H1 (cell line): ENCODE measurements at regions not wholly inside any gene's neighbourhood (a gene's known extent, or its start where the extent isn't known, plus 50 kb on each side); places are given as distances from the start of the nearest gene placed in this dataset.

Experiments
- CTCF ChIA-PET: fragments of 300-600 bp; sonication (Branson Sonifier 250); formaldehyde crosslinking; loops from one replicate; lab custom pipeline; 2021; ENCODE audit not compliant: partially characterized antibody; lab: Charles Lee
- POLR2A ChIA-PET: fragments of 300-600 bp; sonication (Branson Sonifier 250); formaldehyde crosslinking; loops from one replicate; lab custom pipeline; 2021; ENCODE audit warnings: inconsistent platforms; ENCODE audit not compliant: partially characterized antibody; lab: Charles Lee
- DNase-seq, 2 experiments: peaks; one replicate each; pipeline versions ENCODE4 v3.0.0 to v3.0.0-alpha.2; 2010 to 2022; ENCODE audit warnings: low spot score in 2 of 2, low read depth in 1 of 2, mixed read lengths in 1 of 2
- FAIRE-seq: peaks from 2 replicates; lab custom pipeline; 2011; peaks lifted over from hg19 to GRCh38; lab: Jason Lieb, UNC
- H2AFZ ChIP-seq: 2 replicates; pipeline ENCODE4 v1.8.1; 2012; ENCODE audit warnings: low read length, inconsistent platforms
- H2AK5ac ChIP-seq: 2 replicates; pipeline ENCODE4 v1.6.1; 2013; ENCODE audit warnings: low read depth, low read length
- H2BK120ac ChIP-seq: replicated peaks from 2 replicates; pipeline ENCODE3; 2013; ENCODE audit warnings: low read depth, low read length, inconsistent platforms
- H2BK12ac ChIP-seq: 2 replicates; pipeline ENCODE4 v1.6.1; 2013; ENCODE audit warnings: low read depth, low read length
- H2BK15ac ChIP-seq: 2 replicates; pipeline ENCODE4 v1.6.1; 2013; ENCODE audit warnings: low read length
- H2BK20ac ChIP-seq: 2 replicates; pipeline ENCODE4 v1.6.1; 2013; ENCODE audit warnings: low read length
- H2BK5ac ChIP-seq: 2 replicates; pipeline ENCODE4 v1.6.1; 2013; ENCODE audit warnings: low read depth, low read length
- H3K14ac ChIP-seq: 2 replicates; pipeline ENCODE4 v1.6.1; 2013; ENCODE audit warnings: inconsistent platforms; ENCODE audit not compliant: insufficient read length
- H3K18ac ChIP-seq: 2 replicates; pipeline ENCODE4 v1.6.1; 2013; ENCODE audit warnings: low read length; ENCODE audit errors: extremely low read depth
- H3K23ac ChIP-seq: 2 replicates; pipeline ENCODE4 v1.6.1; 2013; ENCODE audit warnings: inconsistent platforms; ENCODE audit not compliant: insufficient read length
- H3K23me2 ChIP-seq: 2 replicates; pipeline ENCODE4 v1.6.1; 2013; ENCODE audit warnings: low read depth, low read length
- H3K27ac ChIP-seq: 2 replicates; pipeline ENCODE4 v1.6.1; 2011; ENCODE audit warnings: low read depth, low read length, inconsistent platforms
- H3K27me3 ChIP-seq, 4 experiments: replicated peaks in 1 of 4; 1 replicate in 1 of 4; 2 replicates in 3 of 4; pipeline versions ENCODE4 v1.6.1 to v1.8.1; 2011 to 2013; ENCODE audit warnings: low read length in 3 of 4, mild to moderate bottlenecking in 3 of 4, inconsistent platforms in 2 of 4, mixed read lengths in 2 of 4, moderate library complexity in 1 of 4; ENCODE audit not compliant: control insufficient read depth in 3 of 4, insufficient read depth in 3 of 4; ENCODE audit errors: extremely low read depth in 1 of 4
- H3K36me3 ChIP-seq, 4 experiments: 2 replicates each; pipeline versions ENCODE4 v1.6.1 to v1.8.1; 2011 to 2013; ENCODE audit warnings: mild to moderate bottlenecking in 4 of 4, low read length in 3 of 4, moderate library complexity in 2 of 4, control low read depth in 1 of 4, inconsistent platforms in 1 of 4; ENCODE audit not compliant: insufficient read depth in 4 of 4, control insufficient read depth in 2 of 4
- H3K4ac ChIP-seq: replicated peaks from 2 replicates; pipeline ENCODE3; 2013; ENCODE audit warnings: low read length, low read depth, mixed read lengths, inconsistent platforms; ENCODE audit not compliant: insufficient read length
- H3K4me1 ChIP-seq, 4 experiments: replicated peaks in 1 of 4; 1 replicate in 1 of 4; 2 replicates in 3 of 4; pipeline versions ENCODE4 v1.6.1 to v1.8.1; 2011 to 2013; ENCODE audit warnings: low read length in 3 of 4, inconsistent platforms in 2 of 4, mixed read lengths in 1 of 4; ENCODE audit not compliant: insufficient read depth in 4 of 4, control insufficient read depth in 3 of 4
- H3K4me2 ChIP-seq, 2 experiments: 2 replicates each; pipeline versions ENCODE4 v1.6.1 to v1.8.1; 2011 to 2013; ENCODE audit warnings: low read depth in 2 of 2, low read length in 2 of 2, control low read depth in 1 of 2, inconsistent platforms in 1 of 2, mild to moderate bottlenecking in 1 of 2; ENCODE audit not compliant: insufficient read depth in 1 of 2
- H3K4me3 ChIP-seq, 4 experiments: fragments of 200-600, 300-600 bp in 1 of 4; sonication (generic), shearing (Covaris generic), sonication (Bioruptor Twin) in 1 of 4; 2 replicates each; pipeline versions ENCODE4 v1.5.1 to v1.8.1; 2011 to 2016; ENCODE audit warnings: low read length in 4 of 4, low read depth in 3 of 4, control low read depth in 2 of 4, inconsistent platforms in 2 of 4, mild to moderate bottlenecking in 2 of 4, mixed read lengths in 1 of 4, moderate library complexity in 1 of 4; ENCODE audit not compliant: insufficient read depth in 2 of 4; ENCODE audit errors: extremely low read depth in 1 of 4
- H3K56ac ChIP-seq: replicated peaks from 2 replicates; pipeline ENCODE3; 2013; ENCODE audit warnings: low read depth, mild to moderate bottlenecking, mixed read lengths, low read length, inconsistent platforms; ENCODE audit not compliant: insufficient read length
- H3K79me1 ChIP-seq: 2 replicates; pipeline ENCODE4 v1.6.1; 2013; ENCODE audit warnings: low read depth, low read length, control low read depth
- H3K79me2 ChIP-seq, 2 experiments: 2 replicates each; pipeline versions ENCODE4 v1.6.1 to v1.8.1; 2012 to 2013; ENCODE audit warnings: low read length in 2 of 2, mild to moderate bottlenecking in 2 of 2, inconsistent platforms in 1 of 2; ENCODE audit not compliant: insufficient read depth in 2 of 2, control insufficient read depth in 1 of 2
- H3K9ac ChIP-seq, 4 experiments: replicated peaks in 1 of 4; 1 replicate in 1 of 4; 2 replicates in 3 of 4; pipeline versions ENCODE4 v1.6.1 to v1.8.1; 2011 to 2013; ENCODE audit warnings: low read depth in 3 of 4, low read length in 3 of 4, control low read depth in 2 of 4, mild to moderate bottlenecking in 2 of 4, moderate library complexity in 2 of 4, inconsistent platforms in 1 of 4; ENCODE audit errors: extremely low read depth in 1 of 4
- H3K9me3 ChIP-seq, 2 experiments: 2 replicates each; pipeline versions ENCODE4 v1.6.1 to v1.8.1; 2012 to 2013; ENCODE audit warnings: mild to moderate bottlenecking in 2 of 2, moderate library complexity in 2 of 2, control low read depth in 1 of 2, inconsistent platforms in 1 of 2, low read depth in 1 of 2, low read length in 1 of 2, mixed read lengths in 1 of 2; ENCODE audit not compliant: insufficient read depth in 2 of 2
- H4K20me1 ChIP-seq, 2 experiments: replicated peaks in 1 of 2; 2 replicates each; pipeline versions ENCODE3 to v1.8.1; 2011 to 2013; ENCODE audit warnings: inconsistent platforms in 2 of 2, low read length in 2 of 2, mild to moderate bottlenecking in 1 of 2; ENCODE audit not compliant: insufficient read depth in 2 of 2, control insufficient read depth in 1 of 2
- H4K5ac ChIP-seq: 2 replicates; pipeline ENCODE4 v1.6.1; 2013; ENCODE audit warnings: low read length, low read depth, mixed read lengths, inconsistent platforms; ENCODE audit not compliant: insufficient read length
- H4K8ac ChIP-seq: 2 replicates; pipeline ENCODE4 v1.8.0; 2013; ENCODE audit warnings: mild to moderate bottlenecking, moderate library complexity, low read length, inconsistent platforms; ENCODE audit not compliant: insufficient read depth; ENCODE audit errors: extremely low read depth
- H4K91ac ChIP-seq: replicated peaks from 2 replicates; pipeline ENCODE3; 2013; ENCODE audit warnings: low read length, mixed read lengths, inconsistent platforms; ENCODE audit not compliant: insufficient read length
- ATF2 ChIP-seq: IDR thresholded peaks from 2 replicates; pipeline ENCODE4 v1.6.1; 2012; ENCODE audit warnings: low read length, inconsistent platforms
- BRCA1 ChIP-seq: IDR thresholded peaks from 2 replicates; pipeline ENCODE4 v1.6.1; 2012; ENCODE audit warnings: low read depth, low read length, improper control_type of control experiment
- CBX5 ChIP-seq: fragments of 300-800, 300-1000 bp; sonication (generic); IDR thresholded peaks from 2 replicates; pipeline ENCODE4 v1.7.1; 2016; ENCODE audit warnings: antibody characterized with exemption, low read length, low read depth
- CHD2 ChIP-seq: IDR thresholded peaks from 2 replicates; pipeline ENCODE4 v1.6.1; 2012; ENCODE audit warnings: low read length, improper control_type of control experiment
- FOSL1 ChIP-seq: IDR thresholded peaks from 2 replicates; pipeline ENCODE4 v1.6.1; 2011; ENCODE audit warnings: mild to moderate bottlenecking, low read depth, low read length, moderate library complexity; ENCODE audit not compliant: insufficient read depth
- HDAC2 ChIP-seq, 2 experiments: fragments of 300-600 bp in 1 of 2; sonication (generic) in 1 of 2; IDR thresholded peaks; 2 replicates each; pipeline ENCODE4 v1.6.1; 2011 to 2012; ENCODE audit warnings: low read depth in 2 of 2, low read length in 2 of 2, mild to moderate bottlenecking in 2 of 2, moderate library complexity in 2 of 2, borderline replicate concordance in 1 of 2, inconsistent platforms in 1 of 2
- KDM5A ChIP-seq: fragments of 200-600 bp; IDR thresholded peaks from 2 replicates; pipeline ENCODE4 v1.7.1; 2012; ENCODE audit warnings: mild to moderate bottlenecking, low read length, inconsistent platforms, mixed read lengths
- MAX ChIP-seq: IDR thresholded peaks from 2 replicates; pipeline ENCODE4 v1.6.1; 2012; ENCODE audit warnings: inconsistent platforms
- PHF8 ChIP-seq: fragments of 200-600 bp; sonication (generic); conservative IDR thresholded peaks from 2 replicates; pipeline ENCODE4 v1.7.1; 2012; ENCODE audit warnings: low read depth, mild to moderate bottlenecking, inconsistent platforms, low read length, moderate library complexity
- POLR2A ChIP-seq, 2 experiments: IDR thresholded peaks; 1 replicate in 1 of 2; 2 replicates in 1 of 2; pipeline ENCODE4 v1.6.1; 2011; ENCODE audit warnings: low read depth in 2 of 2, low read length in 2 of 2, mild to moderate bottlenecking in 2 of 2; ENCODE audit errors: control extremely low read depth in 1 of 2
- POU5F1 ChIP-seq: IDR thresholded peaks from 2 replicates; pipeline ENCODE4 v1.6.1; 2011; ENCODE audit warnings: low read depth, mild to moderate bottlenecking, low read length, moderate library complexity
- RAD21 ChIP-seq, 2 experiments: IDR thresholded peaks in 1 of 2; conservative IDR thresholded peaks in 1 of 2; 2 replicates each; pipeline ENCODE4 v1.6.1; 2011; ENCODE audit warnings: low read depth in 2 of 2, low read length in 2 of 2, improper control_type of control experiment in 1 of 2, inconsistent platforms in 1 of 2, mild to moderate bottlenecking in 1 of 2, moderate library complexity in 1 of 2
- SIRT6 ChIP-seq: IDR thresholded peaks from one replicate; pipeline ENCODE4 v1.7.1; 2012; ENCODE audit warnings: low read length, inconsistent platforms
- SP4 ChIP-seq: IDR thresholded peaks from 2 replicates; pipeline ENCODE4 v1.6.1; 2012; ENCODE audit warnings: low read length, inconsistent platforms
- WGBS, 2 experiments: shearing (Covaris generic) in 1 of 2; methylation state at CpG; one replicate each; pipeline versions ENCODE4 v1.1.6 to v1.1.7; 2013 to 2015; ENCODE audit warnings: low lambda C conversion rate in 2 of 2, mixed read lengths in 2 of 2, inconsistent platforms in 1 of 2, low coverage in 1 of 2, missing lambda C conversion rate in 1 of 2; ENCODE audit not compliant: insufficient replicate concordance in 2 of 2, insufficient coverage in 1 of 2, insufficient read length in 1 of 2; ENCODE audit errors: extremely low coverage in 1 of 2, missing lambda C conversion rate in 1 of 2; 5-methylcytosine and 5-hydroxymethylcytosine counted together

- H2BK120ac ChIP-seq, result no peak overlapping the region
- ChIA-PET POLR2A (no interaction called here), CTCF (no interaction called here)
- H3K18ac ChIP-seq, result no peak overlapping the region
- no peaks in the 10 kb centered on the region for H3K36me3 ChIP-seq
- no peaks in the 10 kb centered on the region for H3K9me3 ChIP-seq
- H3K79me2 ChIP-seq, result no peaks in the 10 kb centered on the region
- FAIRE-seq (no peak), DNase-seq (no peak)
- H3K27me3 ChIP-seq, result no peaks in the 10 kb centered on the region
- H4K8ac ChIP-seq, result no peak overlapping the region
- no peak overlapping the region for H3K4ac ChIP-seq
- no peaks in the 10 kb centered on the region for H3K23me2 ChIP-seq
- no peak overlapping the region for H3K4me3 ChIP-seq
- H3K14ac ChIP-seq, result no peak overlapping the region
- no peaks in the 10 kb centered on the region for H4K20me1 ChIP-seq
- H2AFZ ChIP-seq, result no peak overlapping the region
- H2AK5ac ChIP-seq, result no peak overlapping the region
- no peak overlapping the region for H4K5ac ChIP-seq
- no peak overlapping the region for H3K23ac ChIP-seq
- H3K4me2 ChIP-seq, result no peak overlapping the region
- no peak overlapping the region for H4K91ac ChIP-seq
- H2BK20ac ChIP-seq, result no peak overlapping the region
- no peak overlapping the region for H2BK15ac ChIP-seq
- no peak overlapping the region for H3K9ac ChIP-seq
- H3K79me1 ChIP-seq, result no peaks in the 10 kb centered on the region
- H3K56ac ChIP-seq, result no peak overlapping the region
- H3K4me1 ChIP-seq, result no peaks in the 10 kb centered on the region
- 87% methylated on average over 4 of the region's 4 CpGs; no CpG with 5 or more reads in 1 of the 2 experiments for WGBS, 2 experiments
- H3K27ac ChIP-seq, result no peak overlapping the region
- H2BK5ac ChIP-seq, result no peak overlapping the region
- H2BK12ac ChIP-seq, result no peak overlapping the region
- TF ChIP-seq ATF2 (no peak), SP4 (no peak), CHD2 (no peak), SIRT6 (no peak), HDAC2 (IDR thresholded peaks at IDR 0.05; ENCODE audit: borderline replicate concordance in 1 of 2, low read depth in 2 of 2, low read length in 2 of 2) (no peak), RAD21 (IDR thresholded peaks at IDR 0.05 in 1 of 2, conservative IDR thresholded peaks at IDR 0.05 in 1 of 2; ENCODE audit: low read depth in 2 of 2, low read length in 2 of 2) (no peak), BRCA1 (no peak), KDM5A (no peak), CBX5 (no peak), POU5F1 (no peak), PHF8 (no peak), FOSL1 (no peak), POLR2A (IDR thresholded peaks at IDR 0.05; ENCODE audit: control extremely low read depth in 1 of 2, low read depth in 2 of 2, low read length in 2 of 2) (no peak), MAX (no peak)
These were observed 637.7 kb downstream of the ETNK1 start for GRCh38 chr12:23262670-23263069.
